ENCODE measurements at regions not wholly inside any gene's neighbourhood (a gene's known extent, or its start where the extent isn't known, plus 50 kb on each side); places are given as distances from the start of the nearest gene placed in this dataset.

DNA sequence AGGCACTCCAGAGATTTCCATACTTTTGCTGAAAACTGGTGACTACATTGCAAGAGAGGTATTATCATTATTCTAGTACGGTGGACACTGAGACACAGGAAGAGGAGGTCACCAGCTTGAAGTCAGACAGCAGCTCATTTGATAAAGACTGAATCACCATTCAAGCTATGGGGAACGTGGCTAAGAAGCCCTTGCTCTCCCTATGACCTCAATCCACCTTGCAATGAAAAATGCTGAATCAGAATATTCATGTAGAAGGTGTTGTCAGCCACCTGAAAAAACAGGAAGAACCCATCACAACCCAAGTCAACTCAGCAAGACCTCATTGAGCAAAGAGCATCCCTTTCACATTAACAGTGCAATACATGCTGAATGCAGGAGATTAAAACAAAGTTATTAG, 59.0 kb upstream of the FGGY start:
- Histone ChIP-seq H3K4me3 (no peak overlapping the region), H3K9me3 (no peaks in the 10 kb centered on the region), H3K36me3 (replicated peaks in 1 of 2; ENCODE audit: insufficient read depth in 1 of 2, low read depth in 2 of 2) (no peaks in the 10 kb centered on the region), H3K27ac (no peak overlapping the region), H3K27me3 (no peaks in the 10 kb centered on the region), H3K4me1 (no peaks in the 10 kb centered on the region)
- ATAC-seq = no peak
- no peak for TF ChIP-seq POLR2A (IDR thresholded peaks at IDR 0.05)
- TF ChIP-seq, protein P1, sequence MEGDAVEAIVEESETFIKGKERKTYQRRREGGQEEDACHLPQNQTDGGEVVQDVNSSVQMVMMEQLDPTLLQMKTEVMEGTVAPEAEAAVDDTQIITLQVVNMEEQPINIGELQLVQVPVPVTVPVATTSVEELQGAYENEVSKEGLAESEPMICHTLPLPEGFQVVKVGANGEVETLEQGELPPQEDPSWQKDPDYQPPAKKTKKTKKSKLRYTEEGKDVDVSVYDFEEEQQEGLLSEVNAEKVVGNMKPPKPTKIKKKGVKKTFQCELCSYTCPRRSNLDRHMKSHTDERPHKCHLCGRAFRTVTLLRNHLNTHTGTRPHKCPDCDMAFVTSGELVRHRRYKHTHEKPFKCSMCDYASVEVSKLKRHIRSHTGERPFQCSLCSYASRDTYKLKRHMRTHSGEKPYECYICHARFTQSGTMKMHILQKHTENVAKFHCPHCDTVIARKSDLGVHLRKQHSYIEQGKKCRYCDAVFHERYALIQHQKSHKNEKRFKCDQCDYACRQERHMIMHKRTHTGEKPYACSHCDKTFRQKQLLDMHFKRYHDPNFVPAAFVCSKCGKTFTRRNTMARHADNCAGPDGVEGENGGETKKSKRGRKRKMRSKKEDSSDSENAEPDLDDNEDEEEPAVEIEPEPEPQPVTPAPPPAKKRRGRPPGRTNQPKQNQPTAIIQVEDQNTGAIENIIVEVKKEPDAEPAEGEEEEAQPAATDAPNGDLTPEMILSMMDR (IDR thresholded peaks at IDR 0.05) = no peak
- 71 to 92% methylated on average over 2 of the region's 2 CpGs for WGBS, 2 donors
- DNase-seq = no peak
- intact Hi-C loops (cut with DNase I) = no loop called here

DNA sequence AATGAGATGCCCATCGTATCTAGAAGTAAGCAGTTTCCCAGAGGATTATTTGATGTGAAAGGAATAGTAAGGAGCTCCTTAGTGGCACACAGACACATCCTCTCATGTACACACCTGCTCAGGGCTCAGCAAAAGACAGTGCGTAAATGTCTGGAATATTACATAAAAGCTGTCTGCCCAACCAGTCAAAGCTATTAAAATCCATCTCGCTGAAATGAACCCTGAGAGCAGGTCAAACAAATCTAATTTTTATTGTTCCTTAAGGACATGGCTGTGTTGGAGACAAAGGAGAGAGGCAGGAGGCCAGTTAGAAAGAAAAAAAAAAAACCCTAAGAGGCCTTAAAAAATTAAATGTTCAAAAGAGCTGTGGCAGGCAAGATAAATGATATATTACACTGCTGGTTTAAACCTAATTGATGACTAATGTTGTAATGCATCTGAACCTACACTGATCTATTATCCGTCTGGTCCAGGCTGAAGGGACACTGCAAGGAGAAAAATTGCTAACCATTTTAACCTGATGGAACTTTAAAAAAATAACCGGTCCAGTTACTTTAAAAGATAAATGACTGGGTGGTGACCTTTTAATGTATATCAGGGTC, 58.5 kb upstream of the FGGY start:
- 80 to 81% methylated on average over 5 of the region's 5 CpGs for WGBS, 2 donors
- no peak for TF ChIP-seq POLR2A (IDR thresholded peaks at IDR 0.05)
- TF ChIP-seq, protein P1 (IDR thresholded peaks at IDR 0.05) = no peak

DNA sequence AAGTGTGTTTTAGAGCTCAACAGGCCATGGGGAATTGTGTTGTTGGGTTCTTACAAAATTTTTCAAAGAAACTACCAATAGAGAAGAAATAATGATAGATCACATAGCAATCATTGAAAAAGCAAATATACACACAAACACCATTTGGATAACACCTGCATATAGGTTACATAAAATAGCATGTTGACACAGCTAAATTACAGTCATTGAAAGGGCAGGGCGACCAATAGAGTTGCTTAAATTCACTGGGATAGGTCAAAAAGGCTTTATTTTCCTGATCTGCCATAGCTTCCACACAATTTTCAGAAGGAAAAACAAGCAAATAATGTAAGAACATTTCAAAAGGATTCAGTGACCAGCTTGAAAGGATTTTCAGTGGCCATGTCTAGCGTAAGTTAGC, 57.9 kb upstream of the FGGY start:
- no peaks in the 10 kb centered on the region for H3K27me3 ChIP-seq
- H3K4me3 ChIP-seq = no peak overlapping the region
- ATAC-seq (no peak), DNase-seq (no peak)
- H3K4me1 ChIP-seq = no peaks in the 10 kb centered on the region
- 86 to 92% methylated on average over 2 of the region's 2 CpGs for WGBS, 2 donors
- intact Hi-C loops (cut with DNase I) = no loop called here
- TF ChIP-seq POLR2A (IDR thresholded peaks at IDR 0.05) = no peak
- TF ChIP-seq, protein P1 (IDR thresholded peaks at IDR 0.05) = no peak
- H3K27ac ChIP-seq = no peak overlapping the region
- H3K9me3 ChIP-seq = no peaks in the 10 kb centered on the region
- H3K36me3 ChIP-seq (replicated peaks in 1 of 2; ENCODE audit: insufficient read depth in 1 of 2, low read depth in 2 of 2) = no peaks in the 10 kb centered on the region

More for the DNA sequence above, 58.5 kb upstream of the FGGY start:
- Histone ChIP-seq H3K4me3 (no peak overlapping the region), H3K27me3 (no peaks in the 10 kb centered on the region), H3K36me3 (replicated peaks in 1 of 2; ENCODE audit: insufficient read depth in 1 of 2, low read depth in 2 of 2) (no peaks in the 10 kb centered on the region), H3K9me3 (no peaks in the 10 kb centered on the region), H3K4me1 (no peaks in the 10 kb centered on the region), H3K27ac (no peak overlapping the region)
- intact Hi-C loops (cut with DNase I) = no loop called here
- ATAC-seq (no peak), DNase-seq (no peak)

GRCh38 chr1:59241909-59242308, 55.0 kb upstream of the FGGY start:
- no peaks in the 10 kb centered on the region for H3K36me3 ChIP-seq (replicated peaks in 1 of 2; ENCODE audit: insufficient read depth in 1 of 2, low read depth in 2 of 2)
- no peaks in the 10 kb centered on the region for H3K27me3 ChIP-seq
- no peak overlapping the region for H3K4me3 ChIP-seq
- no peak overlapping the region for H3K27ac ChIP-seq
- intact Hi-C loops (cut with DNase I) = no loop called here
- DNase-seq (no peak), ATAC-seq (no peak)
- TF ChIP-seq, protein P1 (IDR thresholded peaks at IDR 0.05) = no peak
- no peak for TF ChIP-seq POLR2A (IDR thresholded peaks at IDR 0.05)
- no peaks in the 10 kb centered on the region for H3K4me1 ChIP-seq
- WGBS, 2 donors = 78 to 88% methylated on average over 2 of the region's 2 CpGs
- peaks cover 0 to 3% (median 0%) of the 10 kb centered on the region in 3 donors for H3K9me3 ChIP-seq

DNA sequence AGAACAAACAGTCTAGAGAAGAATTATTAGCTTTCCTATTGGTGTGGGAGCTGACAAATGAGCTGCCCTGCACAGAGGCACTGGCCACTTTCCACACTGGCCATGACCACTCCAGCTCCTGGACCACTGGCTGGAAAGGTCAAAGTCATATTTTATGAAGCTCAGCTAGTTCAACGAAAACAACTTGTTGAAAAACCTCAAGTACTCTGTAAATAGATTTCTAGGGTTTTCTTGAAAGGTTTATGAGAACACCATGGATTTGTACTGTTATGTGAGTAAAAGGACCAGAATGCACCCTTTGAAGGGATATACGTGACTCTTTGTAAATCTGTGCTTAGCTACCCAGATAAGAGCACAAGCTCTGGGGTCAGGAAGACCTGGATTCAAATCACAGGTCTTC, 54.5 kb upstream of the FGGY start:
- H3K4me1 ChIP-seq = no peaks in the 10 kb centered on the region
- DNase-seq = no peak
- H3K27me3 ChIP-seq = no peaks in the 10 kb centered on the region
- TF ChIP-seq POLR2A (IDR thresholded peaks at IDR 0.05) = no peak
- TF ChIP-seq, protein P1 (IDR thresholded peaks at IDR 0.05) = no peak
- no peak overlapping the region for H3K4me3 ChIP-seq
- H3K36me3 ChIP-seq (replicated peaks in 1 of 2; ENCODE audit: insufficient read depth in 1 of 2, low read depth in 2 of 2) = no peaks in the 10 kb centered on the region
- H3K9me3 ChIP-seq = peaks cover 0 to 3% (median 0%) of the 10 kb centered on the region in 3 donors
- WGBS, 2 donors = 82 to 85% methylated on average over 2 of the region's 2 CpGs
- no peak overlapping the region for H3K27ac ChIP-seq
- ATAC-seq = no peak
- intact Hi-C loops (cut with DNase I) = no loop called here
